CD4-positive, alpha-beta memory T cell (primary cell): ENCODE measurements at regions not wholly inside any gene's neighbourhood (a gene's known extent, or its start where the extent isn't known, plus 50 kb on each side); places are given as distances from the start of the nearest gene placed in this dataset.

Source experiments
- CTCF ChIA-PET: fragments of 350-600 bp; sonication (Branson Sonifier 250); formaldehyde crosslinking; loops from one replicate; lab custom pipeline; 2021; ENCODE audit warnings: inconsistent platforms; ENCODE audit not compliant: partially characterized antibody; lab: Charles Lee
- POLR2A ChIA-PET: fragments of 350-600 bp; sonication (Branson Sonifier 250); formaldehyde crosslinking; loops from one replicate; lab custom pipeline; 2021; ENCODE audit not compliant: partially characterized antibody; lab: Charles Lee
- DNase-seq, 5 donors: peaks; one replicate each; pipeline versions ENCODE4 v3.0.0 to v3.0.0-alpha.2; 2020 to 2022; ENCODE audit warnings: mixed read lengths in 1 of 5
- H3K27ac ChIP-seq: one replicate; pipeline ENCODE4 v1.7.0; 2013; ENCODE audit warnings: low read depth, low read length
- H3K27me3 ChIP-seq: 2 replicates; pipeline ENCODE4 v1.7.0; 2013; ENCODE audit warnings: mild to moderate bottlenecking, low read length, moderate library complexity; ENCODE audit not compliant: insufficient read depth
- H3K36me3 ChIP-seq: 2 replicates; pipeline ENCODE4 v1.7.0; 2013; ENCODE audit warnings: mild to moderate bottlenecking, low read length, moderate library complexity; ENCODE audit not compliant: insufficient read depth
- H3K4me1 ChIP-seq: 2 replicates; pipeline ENCODE4 v1.7.0; 2013; ENCODE audit warnings: mild to moderate bottlenecking, low read length, moderate library complexity; ENCODE audit not compliant: insufficient read depth
- H3K4me3 ChIP-seq, 2 donors: one replicate each; pipeline ENCODE4 v1.7.0; 2013; ENCODE audit warnings: low read length in 2 of 2, mild to moderate bottlenecking in 1 of 2
- H3K9me3 ChIP-seq, 2 donors: one replicate each; pipeline ENCODE4 v1.7.0; 2013; ENCODE audit warnings: low read length in 2 of 2, control low read depth in 1 of 2; ENCODE audit not compliant: control insufficient read depth in 1 of 2
- H3K27ac Mint-ChIP-seq, 7 donors: one replicate each; pipeline ENCODE4 v1.8.0; 2020 to 2021; ENCODE audit warnings: mixed read lengths in 7 of 7, mild to moderate bottlenecking in 6 of 7, inconsistent platforms in 3 of 7, moderate library complexity in 3 of 7
- H3K27me3 Mint-ChIP-seq, 2 donors: one replicate each; pipeline ENCODE4 v1.8.0; 2020 to 2021; ENCODE audit warnings: mixed read lengths in 2 of 2
- H3K36me3 Mint-ChIP-seq, 2 donors: one replicate each; pipeline ENCODE4 v1.8.0; 2020 to 2021; ENCODE audit warnings: mixed read lengths in 2 of 2, inconsistent platforms in 1 of 2, mild to moderate bottlenecking in 1 of 2
- H3K4me1 Mint-ChIP-seq, 4 donors: one replicate each; pipeline ENCODE4 v1.8.0; 2020 to 2021; ENCODE audit warnings: mixed read lengths in 4 of 4, mild to moderate bottlenecking in 1 of 4
- H3K4me3 Mint-ChIP-seq, 8 donors: one replicate each; pipeline ENCODE4 v1.8.0; 2020 to 2021; ENCODE audit warnings: mixed read lengths in 8 of 8, mild to moderate bottlenecking in 7 of 8, moderate library complexity in 6 of 8, inconsistent platforms in 3 of 8
- H3K9me3 Mint-ChIP-seq, 8 donors: one replicate each; pipeline ENCODE4 v1.8.0; 2020 to 2021; ENCODE audit warnings: mixed read lengths in 8 of 8, mild to moderate bottlenecking in 5 of 8, inconsistent platforms in 3 of 8, moderate library complexity in 1 of 8
- intact Hi-C: fragments of 100-400 bp; cut with micrococcal nuclease; formaldehyde crosslinking; loops from one replicate; pipeline ENCODE4 v1.15.1; 2023

- no peak overlapping the region for H3K4me3 Mint-ChIP-seq
- CTCF ChIA-PET: no interaction called here
- no peaks in the 10 kb centered on the region for H3K36me3 Mint-ChIP-seq
- H3K27me3 Mint-ChIP-seq: peaks cover 16 to 29% of the 10 kb centered on the region in 2 donors
- Histone ChIP-seq H3K4me3 (no peak overlapping the region), H3K4me1 (no peaks in the 10 kb centered on the region), H3K27me3 (no peaks in the 10 kb centered on the region), H3K27ac (no peak overlapping the region), H3K9me3 (no peaks in the 10 kb centered on the region), H3K36me3 (no peaks in the 10 kb centered on the region)
- POLR2A ChIA-PET: no interaction called here
- H3K4me1 Mint-ChIP-seq: peaks cover 0 to 1% (median 0%) of the 10 kb centered on the region in 4 donors
- H3K9me3 Mint-ChIP-seq: no peaks in the 10 kb centered on the region
- intact Hi-C loops: no loop called here
- no peak overlapping the region for H3K27ac Mint-ChIP-seq
- DNase-seq: no peak
These were observed 51.6 kb upstream of the NLRP1 start for GRCh38 chr17:5635949-5636348.

GRCh38 chr17:5638596-5638995 is 54.3 kb upstream of the NLRP1 start:
- H3K36me3 ChIP-seq: no peaks in the 10 kb centered on the region
- H3K27ac ChIP-seq: no peak overlapping the region
- no peak overlapping the region for H3K4me3 Mint-ChIP-seq
- POLR2A ChIA-PET: no interaction called here
- H3K9me3 Mint-ChIP-seq: no peaks in the 10 kb centered on the region
- no peaks in the 10 kb centered on the region for H3K36me3 Mint-ChIP-seq
- H3K27me3 ChIP-seq: no peaks in the 10 kb centered on the region
- no peaks in the 10 kb centered on the region for H3K4me1 ChIP-seq
- no peak overlapping the region for H3K27ac Mint-ChIP-seq
- intact Hi-C loops: no loop called here
- peaks cover 12 to 31% of the 10 kb centered on the region in 2 donors for H3K27me3 Mint-ChIP-seq
- CTCF ChIA-PET: no interaction called here
- no peak for DNase-seq
- no peaks in the 10 kb centered on the region for H3K4me1 Mint-ChIP-seq
- no peak overlapping the region for H3K4me3 ChIP-seq
- H3K9me3 ChIP-seq: no peaks in the 10 kb centered on the region

- Mint-ChIP-seq H3K4me1 (no peaks in the 10 kb centered on the region), H3K36me3 (no peaks in the 10 kb centered on the region), H3K4me3 (no peak overlapping the region), H3K27ac (no peak overlapping the region), H3K9me3 (no peaks in the 10 kb centered on the region), H3K27me3 (peaks cover 12 to 27% of the 10 kb centered on the region in 2 donors)
- Histone ChIP-seq H3K27ac (no peak overlapping the region), H3K27me3 (no peaks in the 10 kb centered on the region), H3K4me3 (no peak overlapping the region), H3K36me3 (no peaks in the 10 kb centered on the region), H3K9me3 (no peaks in the 10 kb centered on the region), H3K4me1 (no peaks in the 10 kb centered on the region)
- intact Hi-C loops: no loop called here
- ChIA-PET CTCF (no interaction called here), POLR2A (no interaction called here)
- DNase-seq: no peak
These were observed 56.4 kb upstream of the NLRP1 start for GRCh38 chr17:5640726-5641125.

GRCh38 chr17:5642752-5643151 is 58.4 kb upstream of the NLRP1 start:
- ChIA-PET POLR2A (no interaction called here), CTCF (no interaction called here)
- intact Hi-C loops: no loop called here
- no peak for DNase-seq
- Mint-ChIP-seq H3K4me1 (no peaks in the 10 kb centered on the region), H3K9me3 (peaks cover 0 to 2% (median 0%) of the 10 kb centered on the region in 8 donors), H3K27me3 (peaks cover 12 to 21% of the 10 kb centered on the region in 2 donors), H3K4me3 (no peak overlapping the region), H3K36me3 (no peaks in the 10 kb centered on the region), H3K27ac (peak overlapping the region in 1 of 7 donors; percentile 46)
- Histone ChIP-seq H3K27me3 (no peaks in the 10 kb centered on the region), H3K4me1 (no peaks in the 10 kb centered on the region), H3K27ac (no peak overlapping the region), H3K36me3 (no peaks in the 10 kb centered on the region), H3K4me3 (no peak overlapping the region), H3K9me3 (no peaks in the 10 kb centered on the region)

- no peaks in the 10 kb centered on the region for H3K27me3 ChIP-seq
- Mint-ChIP-seq H3K27me3 (peaks cover 10 to 19% of the 10 kb centered on the region in 2 donors), H3K27ac (no peak overlapping the region), H3K9me3 (peaks cover 0 to 2% (median 0%) of the 10 kb centered on the region in 8 donors), H3K4me1 (no peaks in the 10 kb centered on the region), H3K4me3 (no peak overlapping the region), H3K36me3 (no peaks in the 10 kb centered on the region)
- H3K36me3 ChIP-seq: no peaks in the 10 kb centered on the region
- POLR2A ChIA-PET: no interaction called here
- no peaks in the 10 kb centered on the region for H3K9me3 ChIP-seq
- no peak for DNase-seq
- no peak overlapping the region for H3K27ac ChIP-seq
- intact Hi-C loops: no loop called here
- no peak overlapping the region for H3K4me3 ChIP-seq
- CTCF ChIA-PET: no interaction called here
- no peaks in the 10 kb centered on the region for H3K4me1 ChIP-seq
These were observed 59.8 kb upstream of the NLRP1 start for GRCh38 chr17:5644065-5644464.

- H3K27ac Mint-ChIP-seq: peak overlapping the region in 1 of 7 donors; percentile 26
- peaks cover 0 to 8% of the 10 kb centered on the region in 2 donors for H3K9me3 ChIP-seq
- CTCF ChIA-PET: no interaction called here
These were observed 67.0 kb upstream of the NLRP1 start for GRCh38 chr17:5651348-5651747.

GRCh38 chr17:5661491-5662125 is 77.3 kb upstream of the NLRP1 start:
- CTCF ChIA-PET: no interaction called here
- intact Hi-C loops: no loop called here

More at GRCh38 chr17:5651348-5651747, 67.0 kb upstream of the NLRP1 start:
- H3K4me3 ChIP-seq: no peak overlapping the region
- Mint-ChIP-seq H3K4me1 (no peaks in the 10 kb centered on the region), H3K4me3 (no peak overlapping the region), H3K9me3 (peaks cover 0 to 25% (median 20%) of the 10 kb centered on the region in 8 donors), H3K36me3 (peaks cover 0 to 8% of the 10 kb centered on the region in 2 donors), H3K27me3 (peaks cover 18 to 20% of the 10 kb centered on the region in 2 donors)
- no peaks in the 10 kb centered on the region for H3K36me3 ChIP-seq
- intact Hi-C loops: no loop called here
- no peaks in the 10 kb centered on the region for H3K4me1 ChIP-seq
- POLR2A ChIA-PET: no interaction called here
- no peaks in the 10 kb centered on the region for H3K27me3 ChIP-seq
- H3K27ac ChIP-seq: no peak overlapping the region
- no peak for DNase-seq

More at GRCh38 chr17:5661491-5662125, 77.3 kb upstream of the NLRP1 start:
- Histone ChIP-seq H3K27me3 (no peaks in the 10 kb centered on the region), H3K4me3 (no peak overlapping the region), H3K4me1 (no peaks in the 10 kb centered on the region), H3K9me3 (no peaks in the 10 kb centered on the region), H3K36me3 (no peaks in the 10 kb centered on the region), H3K27ac (no peak overlapping the region)
- no peak for DNase-seq
- H3K36me3 Mint-ChIP-seq: no peaks in the 10 kb centered on the region
- H3K9me3 Mint-ChIP-seq: no peaks in the 10 kb centered on the region
- no peaks in the 10 kb centered on the region for H3K4me1 Mint-ChIP-seq
- H3K4me3 Mint-ChIP-seq: no peak overlapping the region
- no peak overlapping the region for H3K27ac Mint-ChIP-seq
- POLR2A ChIA-PET: no interaction called here
- peaks cover 0 to 14% of the 10 kb centered on the region in 2 donors for H3K27me3 Mint-ChIP-seq
